ENCODE measurements at regions not wholly inside any gene's neighbourhood (a gene's known extent, or its start where the extent isn't known, plus 50 kb on each side); places are given as distances from the start of the nearest gene placed in this dataset.

DNA sequence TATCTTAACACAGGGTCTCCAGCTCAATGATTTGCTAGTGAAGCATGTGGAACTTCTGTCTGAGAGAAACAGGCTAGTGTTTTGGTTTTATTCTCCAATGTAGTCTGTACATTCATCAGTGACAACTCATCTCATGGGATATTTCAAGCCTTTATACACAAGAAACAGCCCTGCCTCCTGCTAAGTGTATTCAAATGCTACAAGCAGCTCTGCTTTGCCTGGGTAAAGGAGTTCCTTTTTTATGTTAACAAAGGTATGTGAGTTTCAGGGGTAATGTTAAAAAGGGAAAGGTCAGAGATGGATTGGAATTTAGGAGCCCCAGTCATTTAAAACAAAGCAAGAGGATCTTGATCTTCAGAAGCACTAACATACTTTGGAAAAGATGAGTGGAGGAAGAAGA lies 498.7 kb downstream of the ISL1 start:
- DNase-seq (ENCODE audit: extremely low spot score in 2 of 2): no peak

DNA sequence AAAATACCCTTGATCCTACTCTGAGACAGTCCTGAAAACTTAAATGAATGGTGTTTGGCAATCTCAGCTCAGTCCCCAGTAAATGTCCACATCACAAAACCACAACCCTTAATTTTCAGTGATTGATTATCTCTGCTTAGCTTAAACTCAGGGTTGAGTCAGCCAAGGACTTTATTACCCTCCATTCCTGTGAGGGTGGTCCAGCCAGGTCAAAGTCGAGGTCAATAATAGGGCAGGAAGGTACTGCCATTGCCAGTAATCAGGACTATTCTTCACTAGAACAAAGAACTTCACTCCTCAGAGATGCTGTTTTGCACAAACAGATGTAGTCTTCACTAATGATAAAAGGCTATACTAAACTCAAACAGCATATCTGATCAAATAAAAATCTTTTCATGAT lies 499.4 kb downstream of the ISL1 start:
- intact Hi-C loops (cut with DNase I): no loop called here
- Histone ChIP-seq H3K4me3 (no peak overlapping the region), H3K27ac (no peak overlapping the region), H3K36me3 (no peaks in the 10 kb centered on the region), H3K4me1 (no peaks in the 10 kb centered on the region), H3K27me3 (no peaks in the 10 kb centered on the region), H3K9me3 (no peaks in the 10 kb centered on the region)
- DNase-seq (ENCODE audit: extremely low spot score in 2 of 2): no peak
- TF ChIP-seq POLR2A (IDR thresholded peaks at IDR 0.05): no peak
- TF ChIP-seq, protein P1, sequence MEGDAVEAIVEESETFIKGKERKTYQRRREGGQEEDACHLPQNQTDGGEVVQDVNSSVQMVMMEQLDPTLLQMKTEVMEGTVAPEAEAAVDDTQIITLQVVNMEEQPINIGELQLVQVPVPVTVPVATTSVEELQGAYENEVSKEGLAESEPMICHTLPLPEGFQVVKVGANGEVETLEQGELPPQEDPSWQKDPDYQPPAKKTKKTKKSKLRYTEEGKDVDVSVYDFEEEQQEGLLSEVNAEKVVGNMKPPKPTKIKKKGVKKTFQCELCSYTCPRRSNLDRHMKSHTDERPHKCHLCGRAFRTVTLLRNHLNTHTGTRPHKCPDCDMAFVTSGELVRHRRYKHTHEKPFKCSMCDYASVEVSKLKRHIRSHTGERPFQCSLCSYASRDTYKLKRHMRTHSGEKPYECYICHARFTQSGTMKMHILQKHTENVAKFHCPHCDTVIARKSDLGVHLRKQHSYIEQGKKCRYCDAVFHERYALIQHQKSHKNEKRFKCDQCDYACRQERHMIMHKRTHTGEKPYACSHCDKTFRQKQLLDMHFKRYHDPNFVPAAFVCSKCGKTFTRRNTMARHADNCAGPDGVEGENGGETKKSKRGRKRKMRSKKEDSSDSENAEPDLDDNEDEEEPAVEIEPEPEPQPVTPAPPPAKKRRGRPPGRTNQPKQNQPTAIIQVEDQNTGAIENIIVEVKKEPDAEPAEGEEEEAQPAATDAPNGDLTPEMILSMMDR (IDR thresholded peaks at IDR 0.05): no peak
- TF ChIP-seq POLR2AphosphoS5 (IDR thresholded peaks at IDR 0.05; ENCODE audit: insufficient read depth in 1 of 2, low read depth in 1 of 2): no peak

More for the DNA sequence above, 498.7 kb downstream of the ISL1 start:
- no peaks in the 10 kb centered on the region for H3K9me3 ChIP-seq
- H3K36me3 ChIP-seq: no peaks in the 10 kb centered on the region
- no peaks in the 10 kb centered on the region for H3K4me1 ChIP-seq
- H3K27me3 ChIP-seq: no peaks in the 10 kb centered on the region
- intact Hi-C loops (cut with DNase I): no loop called here
- no peak overlapping the region for H3K4me3 ChIP-seq
- TF ChIP-seq POLR2AphosphoS5 (IDR thresholded peaks at IDR 0.05; ENCODE audit: insufficient read depth in 1 of 2, low read depth in 1 of 2) (no peak), POLR2A (IDR thresholded peaks at IDR 0.05) (no peak)
- TF ChIP-seq, protein P1 (IDR thresholded peaks at IDR 0.05): no peak
- H3K27ac ChIP-seq: no peak overlapping the region

DNA sequence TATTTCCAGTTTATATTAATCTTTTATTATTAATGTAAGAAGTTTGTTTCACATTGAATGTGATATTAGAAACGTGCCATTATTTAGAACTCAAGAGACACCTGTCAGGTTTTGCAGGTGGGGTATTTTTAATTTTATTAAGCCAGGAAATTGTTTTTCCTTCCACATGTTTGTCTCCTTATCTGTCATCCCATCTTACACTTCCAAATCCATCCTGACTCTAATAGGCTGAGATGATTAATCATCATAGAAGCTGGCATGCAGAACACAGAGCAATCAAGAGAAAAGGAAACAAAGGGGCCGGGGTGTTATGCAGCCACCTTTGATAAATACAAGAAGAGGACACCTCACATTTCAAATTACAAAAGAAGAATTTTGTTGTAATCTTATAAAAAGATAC lies 506.5 kb downstream of the ISL1 start:
- no peak for DNase-seq (ENCODE audit: extremely low spot score in 2 of 2)
- Histone ChIP-seq H3K4me3 (no peak overlapping the region), H3K9me3 (no peaks in the 10 kb centered on the region), H3K4me1 (no peaks in the 10 kb centered on the region), H3K27me3 (no peaks in the 10 kb centered on the region), H3K27ac (no peak overlapping the region), H3K36me3 (no peaks in the 10 kb centered on the region)
- intact Hi-C loops (cut with DNase I): no loop called here
- TF ChIP-seq POLR2AphosphoS5 (IDR thresholded peaks at IDR 0.05; ENCODE audit: insufficient read depth in 1 of 2, low read depth in 1 of 2): no peak
- TF ChIP-seq, protein P1 (IDR thresholded peaks at IDR 0.05): no peak
- no peak for TF ChIP-seq POLR2A (IDR thresholded peaks at IDR 0.05)

DNA sequence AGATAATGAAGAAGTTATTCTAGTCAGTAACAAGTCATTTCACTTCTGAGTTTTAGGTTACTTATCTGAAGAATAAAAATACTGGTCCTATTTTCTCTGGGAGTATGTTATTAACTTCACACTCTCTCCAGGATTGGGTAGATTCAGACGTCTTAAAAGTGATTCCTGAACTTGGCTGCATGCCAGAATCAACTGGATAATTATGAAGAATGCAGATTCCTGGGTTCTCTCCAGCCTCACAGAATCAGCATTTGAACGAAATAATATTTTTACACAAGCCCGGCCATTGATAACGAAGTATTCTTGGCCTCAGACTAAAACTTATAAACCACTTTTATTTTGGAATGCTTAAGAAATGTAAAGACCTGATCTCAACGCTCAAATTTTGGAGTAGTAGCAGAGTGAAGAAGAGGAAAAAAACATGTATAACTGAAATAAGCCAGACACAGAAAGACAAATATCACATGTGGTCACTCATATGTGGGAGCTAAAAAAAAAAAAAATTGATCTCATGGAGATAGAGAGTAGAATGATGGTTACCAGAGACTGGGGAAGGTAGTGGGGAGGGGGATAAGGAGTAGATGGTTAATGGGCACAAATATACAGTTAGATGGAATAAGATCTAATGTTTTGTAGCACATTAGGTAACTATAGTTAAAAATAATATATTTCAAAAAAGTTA lies 507.3 kb downstream of the ISL1 start:
- TF ChIP-seq POLR2AphosphoS5 (IDR thresholded peaks at IDR 0.05; ENCODE audit: insufficient read depth in 1 of 2, low read depth in 1 of 2) (no peak), POLR2A (IDR thresholded peaks at IDR 0.05) (no peak)
- TF ChIP-seq, protein P1 (IDR thresholded peaks at IDR 0.05): no peak

DNA sequence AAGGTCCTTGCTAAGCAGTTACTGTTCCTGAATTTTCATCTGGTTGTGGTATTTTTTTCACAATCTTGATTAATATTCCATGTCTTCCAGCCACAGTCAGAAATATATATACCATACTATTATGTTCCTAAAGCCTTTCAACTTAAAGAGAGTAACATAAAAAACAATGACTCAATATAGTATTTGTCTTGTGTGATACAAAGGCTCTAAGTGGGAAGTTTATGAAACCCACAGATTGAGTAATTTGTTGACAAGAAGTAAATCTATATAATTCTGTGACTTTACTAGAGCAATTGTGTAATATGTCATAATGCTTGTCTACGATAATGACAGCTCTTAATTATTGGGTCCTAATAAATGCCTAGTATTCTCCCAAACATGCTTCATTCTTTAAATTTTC lies 509.4 kb downstream of the ISL1 start:
- TF ChIP-seq POLR2A (IDR thresholded peaks at IDR 0.05): no peak
- TF ChIP-seq, protein P1 (IDR thresholded peaks at IDR 0.05): no peak
- Histone ChIP-seq H3K4me3 (no peak overlapping the region), H3K4me1 (no peaks in the 10 kb centered on the region), H3K27me3 (no peaks in the 10 kb centered on the region), H3K27ac (no peak overlapping the region), H3K9me3 (no peaks in the 10 kb centered on the region), H3K36me3 (no peaks in the 10 kb centered on the region)
- intact Hi-C loops (cut with DNase I): no loop called here
- no peak for DNase-seq (ENCODE audit: extremely low spot score in 2 of 2)

More for the DNA sequence above, 507.3 kb downstream of the ISL1 start:
- Histone ChIP-seq H3K4me1 (no peaks in the 10 kb centered on the region), H3K9me3 (no peaks in the 10 kb centered on the region), H3K27ac (no peak overlapping the region), H3K4me3 (no peak overlapping the region), H3K36me3 (no peaks in the 10 kb centered on the region), H3K27me3 (no peaks in the 10 kb centered on the region)
- DNase-seq (ENCODE audit: extremely low spot score in 2 of 2): no peak
- intact Hi-C loops (cut with DNase I): no loop called here

Data from vagina (tissue), 2 donors.